ENCODE measurements at regions not wholly inside any gene's neighbourhood (a gene's known extent, or its start where the extent isn't known, plus 50 kb on each side); places are given as distances from the start of the nearest gene placed in this dataset.
A peak's percentile ranks its signal among the peaks of the same experiment; 100 is the strongest.
"Not testable (repeated sequence)": the region's sequence is repeated elsewhere in the genome, so short reads cannot be mapped to it uniquely, and the experiment has no call there.

DNA sequence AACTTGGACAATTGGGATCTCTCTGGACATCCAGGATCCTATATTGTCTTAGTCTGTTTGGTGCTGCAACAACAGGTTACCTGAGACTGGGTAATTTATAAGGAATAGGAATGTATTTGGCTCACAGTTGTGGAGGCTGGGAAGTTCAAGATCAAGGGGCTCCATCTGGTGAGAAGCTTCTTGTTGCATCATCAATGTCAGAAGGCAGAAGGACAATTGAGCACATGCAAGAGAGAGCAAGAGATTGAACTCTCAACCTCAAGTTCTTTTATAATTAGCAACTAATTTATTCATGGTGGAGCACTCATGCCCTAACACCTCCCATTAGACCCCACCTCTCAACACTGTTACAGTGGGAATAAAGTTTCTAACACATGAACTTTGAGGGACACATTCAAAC, 124.7 kb upstream of the ETV3 start:
- FAIRE-seq (no peak), ATAC-seq (no peak), DNase-seq (no peak)
- no peaks in the 10 kb centered on the region for H3K36me3 ChIP-seq
- TF ChIP-seq, protein P1, sequence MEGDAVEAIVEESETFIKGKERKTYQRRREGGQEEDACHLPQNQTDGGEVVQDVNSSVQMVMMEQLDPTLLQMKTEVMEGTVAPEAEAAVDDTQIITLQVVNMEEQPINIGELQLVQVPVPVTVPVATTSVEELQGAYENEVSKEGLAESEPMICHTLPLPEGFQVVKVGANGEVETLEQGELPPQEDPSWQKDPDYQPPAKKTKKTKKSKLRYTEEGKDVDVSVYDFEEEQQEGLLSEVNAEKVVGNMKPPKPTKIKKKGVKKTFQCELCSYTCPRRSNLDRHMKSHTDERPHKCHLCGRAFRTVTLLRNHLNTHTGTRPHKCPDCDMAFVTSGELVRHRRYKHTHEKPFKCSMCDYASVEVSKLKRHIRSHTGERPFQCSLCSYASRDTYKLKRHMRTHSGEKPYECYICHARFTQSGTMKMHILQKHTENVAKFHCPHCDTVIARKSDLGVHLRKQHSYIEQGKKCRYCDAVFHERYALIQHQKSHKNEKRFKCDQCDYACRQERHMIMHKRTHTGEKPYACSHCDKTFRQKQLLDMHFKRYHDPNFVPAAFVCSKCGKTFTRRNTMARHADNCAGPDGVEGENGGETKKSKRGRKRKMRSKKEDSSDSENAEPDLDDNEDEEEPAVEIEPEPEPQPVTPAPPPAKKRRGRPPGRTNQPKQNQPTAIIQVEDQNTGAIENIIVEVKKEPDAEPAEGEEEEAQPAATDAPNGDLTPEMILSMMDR (IDR thresholded peaks at IDR 0.05) = no peak
- H3K4me1 ChIP-seq = no peaks in the 10 kb centered on the region
- no peaks in the 10 kb centered on the region for H3K9me3 ChIP-seq
- intact Hi-C loops (cut with DNase I) = no loop called here
- H3K27ac ChIP-seq = no peak overlapping the region
- no peak overlapping the region for H3K4me3 ChIP-seq
- H3K27me3 ChIP-seq = no peaks in the 10 kb centered on the region

DNA sequence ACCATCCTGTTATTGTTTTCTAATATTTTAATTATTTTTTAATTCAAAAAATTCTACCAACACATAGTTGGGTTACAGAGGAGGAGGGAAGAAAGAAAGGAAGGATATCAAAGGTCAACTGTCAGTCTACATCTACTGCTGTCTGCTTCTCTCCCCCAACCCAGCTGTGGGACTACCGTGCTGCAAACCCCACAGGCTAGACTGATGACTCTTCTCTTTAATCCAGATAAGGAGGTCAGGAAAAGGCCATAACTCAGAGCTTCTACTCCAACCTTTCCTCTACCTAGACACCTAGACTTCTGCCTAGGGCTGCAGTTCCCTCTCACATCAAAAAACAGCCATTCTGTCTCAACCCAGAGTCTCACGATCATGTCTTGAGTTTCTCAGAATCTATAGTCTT, 124.2 kb upstream of the ETV3 start:
- TF ChIP-seq, protein P1 (IDR thresholded peaks at IDR 0.05) = no peak
- Histone ChIP-seq H3K9me3 (no peaks in the 10 kb centered on the region), H3K36me3 (no peaks in the 10 kb centered on the region), H3K4me1 (no peaks in the 10 kb centered on the region), H3K27me3 (no peaks in the 10 kb centered on the region), H3K27ac (no peak overlapping the region), H3K4me3 (no peak overlapping the region)
- FAIRE-seq (no peak), DNase-seq (no peak), ATAC-seq (no peak)
- 55 to 59% methylated on average over 2 of the region's 2 CpGs for WGBS, 2 donors
- intact Hi-C loops (cut with DNase I) = no loop called here

DNA sequence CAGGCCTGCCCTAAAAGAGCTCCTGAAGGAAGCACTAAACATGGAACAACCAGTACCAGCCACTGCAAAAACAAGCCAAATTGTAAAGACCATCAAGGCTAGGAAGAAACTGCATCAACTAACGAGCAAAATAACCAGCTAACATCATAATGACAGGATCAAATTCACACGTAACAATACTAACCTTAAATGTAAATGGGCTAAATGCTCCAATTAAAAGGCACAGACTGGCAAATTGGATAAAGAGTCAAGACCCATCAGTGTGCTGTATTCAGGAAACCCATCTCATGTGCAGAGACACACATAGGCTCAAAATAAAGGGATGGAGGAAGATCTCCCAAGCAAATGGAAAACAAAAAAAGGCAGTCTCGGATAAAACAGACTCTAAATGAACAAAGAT, 117.7 kb upstream of the ETV3 start:
- FAIRE-seq; intact Hi-C loops (cut with DNase I); DNase-seq; H3K27ac ChIP-seq; H3K4me3 ChIP-seq; H3K36me3 ChIP-seq; H3K9me3 ChIP-seq; H3K4me1 ChIP-seq; ATAC-seq; H3K27me3 ChIP-seq: not testable (repeated sequence)
- 58 to 76% methylated on average over 2 of the region's 3 CpGs for WGBS, 2 donors

DNA sequence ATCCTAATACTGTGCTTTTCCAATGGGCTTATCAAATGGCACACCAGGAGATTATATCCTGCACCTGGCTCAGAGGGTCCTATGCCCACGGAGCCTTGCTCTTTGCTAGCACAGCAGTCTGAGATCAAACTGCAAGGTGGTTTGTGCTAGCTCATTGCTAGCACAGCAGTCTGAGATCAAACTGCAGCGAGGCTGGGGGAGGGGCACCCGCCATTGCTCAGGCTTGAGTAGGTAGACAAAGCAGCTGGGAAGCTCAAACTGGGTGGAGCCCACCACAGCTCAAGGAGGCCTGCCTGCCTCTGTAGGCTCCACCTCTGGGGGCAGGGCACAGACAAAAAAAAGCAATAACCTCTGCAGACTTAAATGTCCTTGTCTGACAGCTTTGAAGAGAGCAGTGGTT, 116.0 kb upstream of the ETV3 start:
- not testable (repeated sequence) for FAIRE-seq

DNA sequence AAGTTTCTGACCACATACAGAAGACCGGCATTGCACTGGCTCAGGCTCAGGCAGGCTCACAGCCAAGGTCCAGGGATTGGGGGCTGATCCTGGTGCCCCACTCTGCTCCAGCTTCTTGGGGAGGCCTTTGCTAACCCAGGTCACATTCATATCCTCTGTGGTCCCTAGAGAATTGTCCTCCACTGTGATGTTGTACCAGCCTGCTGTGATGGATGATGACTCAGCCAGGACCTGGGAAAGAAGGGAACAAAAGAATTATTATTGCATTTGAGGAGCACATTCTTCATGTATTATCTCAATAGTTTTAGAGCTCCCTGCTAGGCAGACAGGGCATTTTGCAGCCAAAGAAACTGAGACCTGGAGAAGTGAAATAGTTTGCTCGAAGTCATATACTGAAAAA, 114.3 kb upstream of the ETV3 start:
- intact Hi-C loops (cut with DNase I) = no loop called here
- 65 to 71% methylated on average over 2 of the region's 2 CpGs for WGBS, 2 donors
- H3K9me3 ChIP-seq = no peaks in the 10 kb centered on the region
- no peak for DNase-seq
- no peak overlapping the region for H3K27ac ChIP-seq
- no peaks in the 10 kb centered on the region for H3K4me1 ChIP-seq
- no peak for FAIRE-seq
- no peak overlapping the region for H3K4me3 ChIP-seq
- no peaks in the 10 kb centered on the region for H3K27me3 ChIP-seq
- no peaks in the 10 kb centered on the region for H3K36me3 ChIP-seq
- peak in 1 of 4 donors; percentile 62 for ATAC-seq
- TF ChIP-seq, protein P1 (IDR thresholded peaks at IDR 0.05) = no peak

More for the DNA sequence above, 116.0 kb upstream of the ETV3 start:
- H3K27me3 ChIP-seq; H3K9me3 ChIP-seq; intact Hi-C loops (cut with DNase I); H3K4me3 ChIP-seq; H3K4me1 ChIP-seq; DNase-seq; H3K27ac ChIP-seq; H3K36me3 ChIP-seq; ATAC-seq: not testable (repeated sequence)
- 71 to 80% methylated on average over 3 of the region's 3 CpGs for WGBS, 2 donors

DNA sequence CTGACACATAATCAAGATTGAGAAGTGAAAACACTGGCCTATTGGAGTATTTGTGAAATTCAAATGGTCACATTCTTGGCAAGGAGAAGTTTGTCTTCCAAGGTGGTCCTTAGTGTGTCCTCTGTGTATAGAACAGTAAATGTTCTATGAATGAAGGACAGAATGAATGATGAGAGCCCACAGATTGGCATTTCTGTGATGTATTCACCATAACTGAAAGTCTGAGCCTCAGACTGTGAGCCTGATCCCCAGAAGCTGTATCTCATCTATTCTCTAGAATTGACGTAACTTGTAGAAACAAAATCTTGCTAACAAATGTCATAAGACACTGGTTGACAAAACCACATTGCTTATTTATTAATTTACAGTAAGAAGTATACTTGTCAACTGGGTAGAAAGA, 111.5 kb upstream of the ETV3 start:
- 88% methylated on average over 1 of the region's 1 CpG for WGBS, 2 donors
- no peaks in the 10 kb centered on the region for H3K36me3 ChIP-seq
- DNase-seq (no peak), FAIRE-seq (no peak), ATAC-seq (no peak)
- H3K4me1 ChIP-seq = no peaks in the 10 kb centered on the region
- H3K9me3 ChIP-seq = no peaks in the 10 kb centered on the region
- H3K27me3 ChIP-seq = no peaks in the 10 kb centered on the region
- H3K4me3 ChIP-seq = no peak overlapping the region
- intact Hi-C loops (cut with DNase I) = no loop called here
- TF ChIP-seq, protein P1 (IDR thresholded peaks at IDR 0.05) = no peak
- no peak overlapping the region for H3K27ac ChIP-seq

All from pancreas (tissue), 10 donors.